ENCODE measurements at regions not wholly inside any gene's neighbourhood (a gene's known extent, or its start where the extent isn't known, plus 50 kb on each side); places are given as distances from the start of the nearest gene placed in this dataset.

DNA sequence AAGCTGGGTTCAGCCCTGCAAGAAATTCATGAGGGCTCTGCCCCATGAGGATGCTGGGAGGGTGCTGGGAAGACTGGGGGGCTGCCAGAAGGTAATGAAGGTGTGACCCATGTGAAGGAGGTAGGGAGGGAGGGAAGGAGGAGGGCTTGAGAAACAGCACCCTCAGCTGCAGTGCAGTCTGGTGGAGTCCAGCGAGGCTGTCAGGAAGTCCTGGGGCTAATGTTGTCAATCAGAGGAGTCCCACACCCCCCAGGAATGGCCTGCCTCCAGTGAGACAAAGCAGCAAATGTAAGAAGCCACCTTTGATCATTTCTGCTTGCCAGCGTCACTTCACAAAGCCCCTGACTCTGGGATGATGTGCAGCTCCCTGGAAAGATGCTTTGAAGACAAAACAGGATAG is 248.4 kb downstream of the SH3BP4 start:
- no peak overlapping the region for H3K4ac ChIP-seq (replicated peaks; ENCODE audit: insufficient read length, low read depth, low read length)
- 0 out of 2 replicates have a peak overlapping the region, but pooled peaks have one; percentile 16 for H2BK15ac ChIP-seq (ENCODE audit: low read length)
- H3K14ac ChIP-seq (ENCODE audit: insufficient read length) = no peak overlapping the region
- DNase-seq (ENCODE audit: low read depth in 1 of 2, low spot score in 2 of 2) (peak in 1 of 2 experiments; percentile 35), FAIRE-seq (no peak)
- H3K79me2 ChIP-seq (ENCODE audit: control insufficient read depth in 1 of 2, insufficient read depth in 2 of 2, low read length in 2 of 2) = no peaks in the 10 kb centered on the region
- no peaks in the 10 kb centered on the region for H3K9me3 ChIP-seq (ENCODE audit: insufficient read depth in 2 of 2, low read depth in 1 of 2, low read length in 1 of 2)
- H3K27ac ChIP-seq (ENCODE audit: low read depth, low read length) = no peak overlapping the region
- H3K23ac ChIP-seq (ENCODE audit: insufficient read length) = no peak overlapping the region
- no peak overlapping the region for H2BK20ac ChIP-seq (ENCODE audit: low read length)
- WGBS, 2 experiments (ENCODE audit: extremely low coverage in 1 of 2, insufficient coverage in 1 of 2, insufficient read length in 1 of 2, insufficient replicate concordance in 2 of 2, low coverage in 1 of 2, low lambda C conversion rate in 2 of 2, missing lambda C conversion rate in 1 of 2) = 72% methylated on average over 2 of the region's 2 CpGs; no CpG with 5 or more reads in 1 of the 2 experiments
- no peak overlapping the region for H2BK120ac ChIP-seq (replicated peaks; ENCODE audit: low read depth, low read length)
- no peak overlapping the region for H4K5ac ChIP-seq (ENCODE audit: insufficient read length, low read depth, low read length)
- no peaks in the 10 kb centered on the region for H4K20me1 ChIP-seq (replicated peaks in 1 of 2; ENCODE audit: control insufficient read depth in 1 of 2, insufficient read depth in 2 of 2, low read length in 2 of 2)
- H2BK12ac ChIP-seq (ENCODE audit: low read depth, low read length) = no peak overlapping the region
- no peaks in the 10 kb centered on the region for H3K36me3 ChIP-seq (ENCODE audit: control insufficient read depth in 2 of 4, insufficient read depth in 4 of 4, low read length in 3 of 4)
- ChIA-PET CTCF (ENCODE audit: partially characterized antibody) (interaction anchor here (1.0 kb wide), 1 partner anchor 546 kb away, joined by 3 read pairs; no protein-coding TSS in a partner anchor), POLR2A (ENCODE audit: partially characterized antibody) (no interaction called here)
- no peaks in the 10 kb centered on the region for H3K27me3 ChIP-seq (replicated peaks in 1 of 4; ENCODE audit: control insufficient read depth in 3 of 4, extremely low read depth in 1 of 4, insufficient read depth in 3 of 4, low read length in 3 of 4)
- no peak overlapping the region for H3K4me3 ChIP-seq (ENCODE audit: extremely low read depth in 1 of 4, insufficient read depth in 2 of 4, low read depth in 3 of 4, low read length in 4 of 4)
- no peak overlapping the region for H3K9ac ChIP-seq (replicated peaks in 1 of 4; ENCODE audit: extremely low read depth in 1 of 4, low read depth in 3 of 4, low read length in 3 of 4)
- H4K91ac ChIP-seq (replicated peaks; ENCODE audit: insufficient read length, low read length) = no peak overlapping the region
- H4K8ac ChIP-seq (ENCODE audit: extremely low read depth, insufficient read depth, low read length) = no peak overlapping the region
- H3K79me1 ChIP-seq (ENCODE audit: low read depth, low read length) = no peaks in the 10 kb centered on the region
- TF ChIP-seq GTF2F1 (IDR thresholded peaks at IDR 0.05; ENCODE audit: borderline replicate concordance, low read depth, low read length) (no peak), SP2 (IDR thresholded peaks at IDR 0.05; ENCODE audit: low read length) (no peak), FOSL1 (IDR thresholded peaks at IDR 0.05; ENCODE audit: insufficient read depth, low read depth, low read length) (no peak), SIN3A (conservative IDR thresholded peaks at IDR 0.05 in 1 of 2, IDR thresholded peaks at IDR 0.05 in 1 of 2; ENCODE audit: low read depth in 1 of 2, low read length in 2 of 2) (no peak), EZH2 (IDR thresholded peaks at IDR 0.05; ENCODE audit: low read depth, low read length, severe bottlenecking) (no peak), RAD21 (IDR thresholded peaks at IDR 0.05 in 1 of 2, conservative IDR thresholded peaks at IDR 0.05 in 1 of 2; ENCODE audit: low read depth in 2 of 2, low read length in 2 of 2) (no peak), CTBP2 (IDR thresholded peaks at IDR 0.05; ENCODE audit: borderline replicate concordance, insufficient read depth, insufficient read length, low read length) (no peak), CEBPB (IDR thresholded peaks at IDR 0.05; ENCODE audit: low read depth, low read length) (no peak)
- TF ChIP-seq, protein P1, sequence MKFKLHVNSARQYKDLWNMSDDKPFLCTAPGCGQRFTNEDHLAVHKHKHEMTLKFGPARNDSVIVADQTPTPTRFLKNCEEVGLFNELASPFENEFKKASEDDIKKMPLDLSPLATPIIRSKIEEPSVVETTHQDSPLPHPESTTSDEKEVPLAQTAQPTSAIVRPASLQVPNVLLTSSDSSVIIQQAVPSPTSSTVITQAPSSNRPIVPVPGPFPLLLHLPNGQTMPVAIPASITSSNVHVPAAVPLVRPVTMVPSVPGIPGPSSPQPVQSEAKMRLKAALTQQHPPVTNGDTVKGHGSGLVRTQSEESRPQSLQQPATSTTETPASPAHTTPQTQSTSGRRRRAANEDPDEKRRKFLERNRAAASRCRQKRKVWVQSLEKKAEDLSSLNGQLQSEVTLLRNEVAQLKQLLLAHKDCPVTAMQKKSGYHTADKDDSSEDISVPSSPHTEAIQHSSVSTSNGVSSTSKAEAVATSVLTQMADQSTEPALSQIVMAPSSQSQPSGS (IDR thresholded peaks at IDR 0.05; ENCODE audit: low read length) = no peak
- no peak overlapping the region for H2AFZ ChIP-seq (ENCODE audit: low read length)
- H2AK5ac ChIP-seq (ENCODE audit: low read depth, low read length) = no peak overlapping the region
- H2BK5ac ChIP-seq (ENCODE audit: low read depth, low read length) = no peak overlapping the region
- no peak overlapping the region for H3K4me2 ChIP-seq (ENCODE audit: insufficient read depth in 1 of 2, low read depth in 2 of 2, low read length in 2 of 2)
- no peaks in the 10 kb centered on the region for H3K23me2 ChIP-seq (ENCODE audit: low read depth, low read length)
- no peaks in the 10 kb centered on the region for H3K4me1 ChIP-seq (replicated peaks in 1 of 4; ENCODE audit: control insufficient read depth in 3 of 4, insufficient read depth in 4 of 4, low read length in 3 of 4)
- H3K18ac ChIP-seq (ENCODE audit: extremely low read depth, low read length) = no peak overlapping the region
- no peak overlapping the region for H3K56ac ChIP-seq (replicated peaks; ENCODE audit: insufficient read length, low read depth, low read length)
